AG09319 (cell line): ENCODE measurements at regions not wholly inside any gene's neighbourhood (a gene's known extent, or its start where the extent isn't known, plus 50 kb on each side); places are given as distances from the start of the nearest gene placed in this dataset.
"Not testable (repeated sequence)": the region's sequence is repeated elsewhere in the genome, so short reads cannot be mapped to it uniquely, and the experiment has no call there.

Source experiments
- DNase-seq: peaks from one replicate; pipeline ENCODE4 v3.0.0-alpha.2; 2010; ENCODE audit warnings: low read depth; ENCODE audit errors: extremely low read depth
- TF ChIP-seq, protein P1 (sequence below): IDR thresholded peaks from 2 replicates; pipeline ENCODE4 v1.5.1; 2011; ENCODE audit warnings: low read depth, mild to moderate bottlenecking, inconsistent platforms, low read length, moderate library complexity

DNA sequence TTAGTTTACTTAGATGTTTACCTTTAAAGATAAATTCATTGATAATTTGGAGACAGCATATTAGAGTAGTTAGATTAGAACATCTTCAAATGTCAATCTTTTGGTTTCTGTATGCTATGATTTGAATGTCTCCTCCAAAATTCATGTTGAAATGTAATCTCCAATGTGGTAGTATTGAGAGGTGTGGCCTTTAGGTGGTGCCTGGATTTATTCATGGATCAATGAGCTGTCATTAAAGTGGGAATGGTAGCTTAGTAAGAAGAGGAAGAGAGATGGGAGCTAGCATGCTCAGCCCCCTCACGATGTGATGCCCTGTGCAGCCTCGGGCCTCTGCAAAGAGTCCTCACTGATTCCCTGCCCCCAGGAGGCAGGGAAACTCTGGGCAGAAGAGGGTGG, 133.6 kb upstream of the TUT7 start:
- TF ChIP-seq, protein P1, sequence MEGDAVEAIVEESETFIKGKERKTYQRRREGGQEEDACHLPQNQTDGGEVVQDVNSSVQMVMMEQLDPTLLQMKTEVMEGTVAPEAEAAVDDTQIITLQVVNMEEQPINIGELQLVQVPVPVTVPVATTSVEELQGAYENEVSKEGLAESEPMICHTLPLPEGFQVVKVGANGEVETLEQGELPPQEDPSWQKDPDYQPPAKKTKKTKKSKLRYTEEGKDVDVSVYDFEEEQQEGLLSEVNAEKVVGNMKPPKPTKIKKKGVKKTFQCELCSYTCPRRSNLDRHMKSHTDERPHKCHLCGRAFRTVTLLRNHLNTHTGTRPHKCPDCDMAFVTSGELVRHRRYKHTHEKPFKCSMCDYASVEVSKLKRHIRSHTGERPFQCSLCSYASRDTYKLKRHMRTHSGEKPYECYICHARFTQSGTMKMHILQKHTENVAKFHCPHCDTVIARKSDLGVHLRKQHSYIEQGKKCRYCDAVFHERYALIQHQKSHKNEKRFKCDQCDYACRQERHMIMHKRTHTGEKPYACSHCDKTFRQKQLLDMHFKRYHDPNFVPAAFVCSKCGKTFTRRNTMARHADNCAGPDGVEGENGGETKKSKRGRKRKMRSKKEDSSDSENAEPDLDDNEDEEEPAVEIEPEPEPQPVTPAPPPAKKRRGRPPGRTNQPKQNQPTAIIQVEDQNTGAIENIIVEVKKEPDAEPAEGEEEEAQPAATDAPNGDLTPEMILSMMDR: no peak
- no peak for DNase-seq

DNA sequence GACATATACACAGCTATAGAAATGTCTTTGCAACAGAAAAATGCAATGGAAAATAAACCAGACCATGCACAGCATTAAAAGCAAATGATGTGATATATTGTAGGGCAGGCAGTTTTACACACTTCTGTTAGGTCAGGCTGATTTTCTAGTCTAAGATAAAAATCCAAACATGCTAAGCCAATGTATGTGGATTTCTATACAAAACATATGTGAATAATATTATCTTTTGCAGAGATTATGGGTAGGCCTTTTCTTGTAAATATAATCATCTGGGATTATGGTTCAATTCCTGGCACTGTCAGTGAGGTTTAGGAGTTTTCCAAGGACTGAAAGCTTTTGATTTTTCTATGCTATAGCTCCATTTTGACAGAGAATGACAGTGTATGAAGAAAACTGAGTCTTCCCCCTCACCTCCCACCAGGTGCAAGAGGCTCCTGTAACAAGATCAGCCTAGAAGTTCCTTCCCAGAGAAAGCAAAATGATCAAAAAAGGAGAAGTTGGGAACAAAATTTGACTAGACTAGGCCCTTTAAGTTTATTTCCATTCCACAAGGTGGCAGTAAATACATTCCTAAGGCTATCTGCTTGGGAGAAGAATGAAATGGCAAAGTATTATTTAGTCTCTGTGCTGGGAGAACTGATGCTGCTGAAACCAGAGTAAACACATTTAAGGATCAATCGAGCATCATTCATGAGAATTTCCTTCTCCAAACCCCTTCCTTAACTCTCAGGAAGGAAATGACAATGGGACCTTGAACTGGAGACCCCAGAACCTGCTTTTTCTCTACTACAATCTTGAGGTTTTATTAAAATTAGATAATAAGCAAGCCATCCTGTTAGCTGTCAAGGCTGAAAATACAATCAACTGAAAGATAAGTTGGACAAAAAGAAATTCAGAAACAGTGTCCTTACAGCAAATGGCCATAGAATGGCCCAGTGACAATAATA, 133.0 kb upstream of the TUT7 start:
- TF ChIP-seq, protein P1: peak; percentile 52
- peak; percentile 60 for DNase-seq

- TF ChIP-seq, protein P1: no peak
- no peak for DNase-seq
Measured at GRCh38 chr9:86485359-86485758, 131.1 kb upstream of the TUT7 start.

GRCh38 chr9:86483496-86483895, 129.3 kb upstream of the TUT7 start:
- no peak for DNase-seq
- TF ChIP-seq, protein P1: no peak

GRCh38 chr9:86481466-86481865, 127.3 kb upstream of the TUT7 start:
- DNase-seq: no peak
- TF ChIP-seq, protein P1: no peak

DNA sequence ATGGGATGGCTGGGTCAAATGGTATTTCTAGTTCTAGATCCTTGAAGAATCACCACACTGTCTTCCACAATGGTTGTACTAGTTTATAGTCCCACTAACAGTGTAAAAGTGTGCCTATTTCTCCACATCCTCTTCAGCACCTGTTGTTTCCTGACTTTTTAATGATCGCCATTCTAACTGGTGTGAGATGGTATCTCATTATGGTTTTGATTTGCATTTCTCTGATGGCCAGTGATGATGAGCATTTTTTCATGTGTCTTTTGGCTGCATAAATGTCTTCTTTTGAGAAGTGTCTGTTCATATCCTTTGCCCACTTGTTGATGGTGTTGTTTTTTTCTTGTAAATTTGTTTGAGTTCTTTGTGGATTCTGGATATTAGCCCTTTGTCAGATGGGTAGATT, 121.0 kb upstream of the TUT7 start:
- DNase-seq: not testable (repeated sequence)

DNA sequence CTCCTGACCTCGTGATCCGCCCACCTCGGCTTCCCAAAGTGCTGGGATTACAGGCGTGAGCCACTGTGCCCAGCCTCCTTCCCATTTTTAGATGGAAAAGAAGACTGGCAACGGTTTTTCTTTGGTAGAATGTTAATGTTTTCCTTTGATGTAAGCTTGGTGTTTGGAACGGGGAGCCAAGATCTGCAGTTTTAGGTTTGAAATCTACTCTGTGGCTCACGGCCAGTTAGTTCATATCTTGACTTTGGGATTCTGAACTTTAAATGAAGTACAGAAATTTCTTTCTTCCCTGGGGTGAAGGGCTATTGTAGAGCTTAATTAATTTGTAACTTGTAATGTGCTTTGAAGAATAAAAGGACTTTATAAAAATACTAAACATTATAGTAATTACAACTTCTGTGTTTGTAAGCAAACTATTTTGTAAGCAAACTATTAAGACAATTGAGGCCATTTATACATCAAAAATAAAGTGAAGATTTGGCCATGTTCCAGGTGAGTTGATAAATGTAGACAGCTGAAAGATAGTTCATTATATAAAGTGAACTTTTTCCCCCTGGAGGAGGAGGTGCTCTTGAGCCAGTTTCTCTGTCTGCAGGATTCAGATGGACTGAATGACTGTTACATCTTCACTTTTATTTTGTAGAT, 117.1 kb upstream of the TUT7 start:
- DNase-seq: no peak
- TF ChIP-seq, protein P1: no peak
